WI38 (cell line): ENCODE measurements at regions not wholly inside any gene's neighbourhood (a gene's known extent, or its start where the extent isn't known, plus 50 kb on each side); places are given as distances from the start of the nearest gene placed in this dataset.

Source experiments
- H3K4me3 ChIP-seq: 2 replicates; pipeline ENCODE4 v1.5.1; 2011; ENCODE audit warnings: low read depth, mild to moderate bottlenecking, control low read depth, low read length
- CTCF ChIP-seq: IDR thresholded peaks from 2 replicates; pipeline ENCODE4 v1.5.1; 2012; ENCODE audit warnings: low read depth, mild to moderate bottlenecking, control low read depth, low read length

DNA sequence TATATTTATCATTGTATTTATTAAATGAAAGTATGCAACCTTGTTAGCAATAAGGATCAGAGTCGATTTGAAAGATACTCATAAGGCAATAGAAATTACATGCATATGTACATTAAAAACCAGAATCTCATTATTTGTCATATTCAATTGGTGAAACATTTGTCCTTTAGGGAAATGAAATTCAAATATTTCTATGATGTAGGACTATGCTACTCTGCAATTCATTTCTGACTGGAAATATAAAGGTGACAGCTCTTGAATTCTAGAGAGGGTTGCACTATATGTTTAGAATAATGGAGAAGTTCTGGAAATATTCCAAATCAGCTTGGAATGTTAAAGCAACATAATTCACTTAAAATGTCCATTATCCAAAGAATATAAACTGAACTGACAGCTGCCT is 1519.8 kb downstream of the ARAP2 start:
- H3K4me3 ChIP-seq = no peak overlapping the region
- TF ChIP-seq CTCF = no peak

- no peak for TF ChIP-seq CTCF
- no peak overlapping the region for H3K4me3 ChIP-seq
Observed at GRCh38 chr4:34731070-34731469, 1513.2 kb downstream of the ARAP2 start.

GRCh38 chr4:34732176-34732950 is 1512.0 kb downstream of the ARAP2 start:
- no peak overlapping the region for H3K4me3 ChIP-seq
- TF ChIP-seq CTCF = no peak

GRCh38 chr4:34733185-34733941 is 1511.0 kb downstream of the ARAP2 start:
- H3K4me3 ChIP-seq = no peak overlapping the region
- TF ChIP-seq CTCF = no peak

DNA sequence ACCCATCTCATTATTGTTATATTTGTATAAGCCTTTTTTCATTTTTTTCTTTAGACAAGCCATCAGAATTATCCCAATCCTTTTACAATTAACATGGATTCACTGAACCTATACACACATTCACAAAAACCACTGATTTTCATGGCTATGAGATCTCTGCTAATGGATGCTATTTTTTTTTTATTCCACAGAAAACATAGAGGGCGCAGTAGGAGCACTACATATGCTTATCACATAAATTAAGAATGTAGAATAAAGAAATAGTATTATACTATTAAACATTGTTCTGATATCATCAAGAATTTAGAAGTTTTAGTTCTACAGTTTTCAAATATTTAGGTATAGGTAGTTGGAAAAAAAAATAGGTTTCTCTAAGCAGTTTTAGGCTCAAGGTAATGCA is 1477.4 kb downstream of the ARAP2 start:
- H3K4me3 ChIP-seq = no peak overlapping the region
- TF ChIP-seq CTCF = no peak

DNA sequence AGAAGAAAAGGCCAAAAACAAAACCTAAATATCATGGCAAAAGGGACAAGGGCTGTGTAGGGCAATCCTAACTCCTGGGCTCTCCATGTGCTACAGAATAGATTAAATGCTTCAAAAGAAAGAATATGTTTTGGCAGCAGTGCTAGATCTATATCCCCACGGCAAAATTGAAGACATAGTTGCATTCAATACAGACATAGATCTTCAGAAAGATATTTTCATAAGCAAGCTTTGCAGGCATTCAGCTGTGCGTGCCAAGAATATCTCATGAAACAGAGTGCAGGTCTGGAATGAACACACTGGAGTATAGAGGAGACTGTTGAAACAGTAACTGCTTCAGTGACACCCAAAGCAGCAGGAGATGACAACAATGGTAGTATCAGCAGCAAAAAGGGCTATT is 1476.9 kb downstream of the ARAP2 start:
- no peak for TF ChIP-seq CTCF
- no peak overlapping the region for H3K4me3 ChIP-seq

DNA sequence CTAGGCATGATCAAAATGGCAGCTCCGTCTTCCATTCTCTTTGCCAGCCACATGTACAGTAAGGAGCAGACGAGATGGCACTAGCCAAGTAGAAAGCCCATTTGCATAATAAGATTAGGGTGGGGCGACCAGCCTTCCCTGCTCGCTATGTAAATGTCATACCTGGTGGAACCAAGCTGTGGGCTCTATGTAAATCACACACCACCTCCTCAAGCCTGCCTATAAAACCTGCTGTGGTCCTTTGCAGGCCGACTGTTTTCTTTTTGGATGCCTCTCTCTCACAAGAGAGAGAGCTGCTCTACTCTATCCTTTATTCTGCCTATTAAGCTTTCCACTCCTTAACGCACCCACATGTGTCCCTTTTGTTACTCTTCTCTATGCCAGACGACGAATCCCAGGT is 1472.7 kb downstream of the ARAP2 start:
- H3K4me3 ChIP-seq = no peak overlapping the region
- TF ChIP-seq CTCF = no peak
